MM.1S (cell line): ENCODE measurements at regions not wholly inside any gene's neighbourhood (a gene's known extent, or its start where the extent isn't known, plus 50 kb on each side); places are given as distances from the start of the nearest gene placed in this dataset.
A peak's percentile ranks its signal among the peaks of the same experiment; 100 is the strongest.

Experiments
- DNase-seq: peaks from one replicate; pipeline ENCODE4 v3.0.0-alpha.2; 2015
- H2AFZ ChIP-seq: fragments of 300-600 bp; sonication (generic); 2 replicates; pipeline ENCODE4 v1.6.0; 2016; ENCODE audit warnings: antibody characterized with exemption, low read length
- H3F3A ChIP-seq: fragments of 300-600 bp; sonication (generic); 2 replicates; pipeline ENCODE4 v1.6.1; 2016; ENCODE audit warnings: mild to moderate bottlenecking, antibody characterized with exemption, low read length, moderate library complexity, mixed read lengths; ENCODE audit not compliant: insufficient read depth
- H3K27ac ChIP-seq: fragments of 300-600 bp; sonication (generic); 2 replicates; pipeline ENCODE4 v1.5.1; 2016; ENCODE audit warnings: mild to moderate bottlenecking, low read length
- H3K27me3 ChIP-seq: fragments of 300-600 bp; sonication (generic); replicated peaks from 2 replicates; pipeline ENCODE4 v1.6.0; 2016; ENCODE audit warnings: low read length; ENCODE audit not compliant: insufficient read depth
- H3K36me3 ChIP-seq: fragments of 300-600 bp; sonication (generic); replicated peaks from 2 replicates; pipeline ENCODE4 v1.6.1; 2016; ENCODE audit warnings: mild to moderate bottlenecking, low read length, mixed read lengths; ENCODE audit not compliant: insufficient read depth
- H3K4me1 ChIP-seq: fragments of 300-600 bp; sonication (generic); 2 replicates; pipeline ENCODE4 v1.6.1; 2016; ENCODE audit warnings: low read length, mixed read lengths
- H3K4me2 ChIP-seq: fragments of 300-600 bp; sonication (generic); 2 replicates; pipeline ENCODE4 v1.6.0; 2016; ENCODE audit warnings: low read depth, low read length
- H3K4me3 ChIP-seq: fragments of 300-600 bp; sonication (generic); 2 replicates; pipeline ENCODE4 v1.5.1; 2016; ENCODE audit warnings: low read length, mixed read lengths
- H3K79me2 ChIP-seq: fragments of 300-600 bp; sonication (generic); 2 replicates; pipeline ENCODE4 v1.6.1; 2016; ENCODE audit warnings: mixed run types, low read length, mixed read lengths
- H3K9ac ChIP-seq: fragments of 300-600 bp; sonication (generic); 2 replicates; pipeline ENCODE4 v1.6.1; 2016; ENCODE audit warnings: low read length, mixed read lengths
- H3K9me2 ChIP-seq: fragments of 300-600 bp; sonication (generic); replicated peaks from 2 replicates; pipeline ENCODE4 v1.6.1; 2016; ENCODE audit warnings: mild to moderate bottlenecking, low read length, mixed read lengths; ENCODE audit not compliant: insufficient read depth
- H3K9me3 ChIP-seq: fragments of 300-600 bp; sonication (generic); replicated peaks from 2 replicates; pipeline ENCODE4 v1.6.1; 2016; ENCODE audit warnings: mild to moderate bottlenecking, low read length, mixed read lengths; ENCODE audit not compliant: insufficient read depth
- H4K20me1 ChIP-seq: fragments of 300-600 bp; sonication (generic); 2 replicates; pipeline ENCODE4 v1.6.1; 2016; ENCODE audit warnings: mild to moderate bottlenecking, low read length, moderate library complexity, mixed read lengths; ENCODE audit not compliant: insufficient read depth
- CTCF ChIP-seq: fragments of 300-600 bp; sonication (generic); IDR thresholded peaks from 2 replicates; pipeline ENCODE4 v1.5.1; 2016; ENCODE audit warnings: antibody characterized with exemption, low read length, mixed read lengths
- EZH2 ChIP-seq: fragments of 300-600 bp; sonication (generic); optimal IDR thresholded peaks from 2 replicates; pipeline ENCODE3; 2017; ENCODE audit warnings: low read depth, mild to moderate bottlenecking, antibody characterized with exemption, low read length, mixed read lengths
- EZH2phosphoT487 ChIP-seq: fragments of 300-600 bp; sonication (generic); IDR thresholded peaks from 2 replicates; pipeline ENCODE4 v1.6.1; 2018; ENCODE audit warnings: antibody characterized with exemption, low read length

- H3K27me3 ChIP-seq = no peaks in the 10 kb centered on the region
- no peaks in the 10 kb centered on the region for H3K4me1 ChIP-seq
- DNase-seq = no peak
- H3K9me3 ChIP-seq = no peaks in the 10 kb centered on the region
- H2AFZ ChIP-seq = no peak overlapping the region
- no peaks in the 10 kb centered on the region for H3K36me3 ChIP-seq
- H3K9me2 ChIP-seq = no peaks in the 10 kb centered on the region
- no peaks in the 10 kb centered on the region for H3F3A ChIP-seq
- H3K4me2 ChIP-seq = no peak overlapping the region
- H3K27ac ChIP-seq = no peak overlapping the region
- H3K9ac ChIP-seq = no peak overlapping the region
- H3K4me3 ChIP-seq = no peak overlapping the region
- no peak for TF ChIP-seq CTCF
- H4K20me1 ChIP-seq = no peaks in the 10 kb centered on the region
- no peaks in the 10 kb centered on the region for H3K79me2 ChIP-seq
Measured at GRCh38 chr11:113578715-113579250, 103.6 kb upstream of the DRD2 start.

GRCh38 chr11:113578033-113578380 lies 102.8 kb upstream of the DRD2 start:
- H2AFZ ChIP-seq = no peak overlapping the region

GRCh38 chr11:113577356-113578032 lies 102.3 kb upstream of the DRD2 start:
- DNase-seq = peak; percentile 8
- no peak overlapping the region for H3K4me3 ChIP-seq

More at GRCh38 chr11:113578033-113578380, 102.8 kb upstream of the DRD2 start:
- Histone ChIP-seq H3K9ac (no peak overlapping the region), H3K9me2 (no peaks in the 10 kb centered on the region), H3K4me1 (no peaks in the 10 kb centered on the region), H3K79me2 (no peaks in the 10 kb centered on the region), H3K27ac (no peak overlapping the region), H3K4me2 (no peak overlapping the region), H3K36me3 (no peaks in the 10 kb centered on the region), H3F3A (no peaks in the 10 kb centered on the region), H3K27me3 (no peaks in the 10 kb centered on the region), H4K20me1 (no peaks in the 10 kb centered on the region), H3K9me3 (no peaks in the 10 kb centered on the region), H3K4me3 (no peak overlapping the region)
- TF ChIP-seq CTCF (no peak), EZH2phosphoT487 (no peak), EZH2 (no peak)
- no peak for DNase-seq

More at GRCh38 chr11:113577356-113578032, 102.3 kb upstream of the DRD2 start:
- no peaks in the 10 kb centered on the region for H4K20me1 ChIP-seq
- no peak overlapping the region for H3K27ac ChIP-seq
- no peaks in the 10 kb centered on the region for H3K79me2 ChIP-seq
- H3F3A ChIP-seq = no peaks in the 10 kb centered on the region
- H3K9ac ChIP-seq = no peak overlapping the region
- no peaks in the 10 kb centered on the region for H3K9me2 ChIP-seq
- H3K27me3 ChIP-seq = no peaks in the 10 kb centered on the region
- H3K9me3 ChIP-seq = no peaks in the 10 kb centered on the region
- no peak overlapping the region for H2AFZ ChIP-seq
- no peak overlapping the region for H3K4me2 ChIP-seq
- no peaks in the 10 kb centered on the region for H3K36me3 ChIP-seq
- no peaks in the 10 kb centered on the region for H3K4me1 ChIP-seq
- no peak for TF ChIP-seq CTCF
- TF ChIP-seq EZH2 = no peak
- no peak for TF ChIP-seq EZH2phosphoT487
